Esophagus muscularis mucosa (tissue), 4 donors: ENCODE measurements at regions not wholly inside any gene's neighbourhood (a gene's known extent, or its start where the extent isn't known, plus 50 kb on each side); places are given as distances from the start of the nearest gene placed in this dataset.

ENCODE experiments used
- DNase-seq: peaks from one replicate; pipeline ENCODE4 v3.0.0-alpha.2; 2017; ENCODE audit errors: extremely low spot score
- H3K27ac ChIP-seq, 4 donors: fragments of 200-600 bp; sonication (generic); replicated peaks in 1 of 4; 1 replicate in 3 of 4; 2 replicates in 1 of 4; pipeline ENCODE4 v1.5.1; 2016 to 2019; ENCODE audit warnings: mild to moderate bottlenecking in 1 of 4
- H3K27me3 ChIP-seq, 4 donors: fragments of 200-600 bp; sonication (generic); one replicate each; pipeline versions ENCODE4 v1.5.1 to v1.6.0; 2016 to 2019
- H3K36me3 ChIP-seq, 4 donors: fragments of 200-600 bp; sonication (generic); one replicate each; pipeline ENCODE4 v1.5.1; 2016 to 2019
- H3K4me1 ChIP-seq, 4 donors: fragments of 200-600 bp; sonication (generic); one replicate each; pipeline ENCODE4 v1.5.1; 2016 to 2019
- H3K4me3 ChIP-seq, 4 donors: fragments of 200-600 bp; sonication (generic); 1 replicate in 2 of 4; 2 replicates in 2 of 4; pipeline ENCODE4 v1.5.1; 2016 to 2019; ENCODE audit warnings: mild to moderate bottlenecking in 4 of 4, moderate library complexity in 1 of 4
- H3K9me3 ChIP-seq, 4 donors: fragments of 200-600 bp; sonication (generic); 1 replicate in 3 of 4; 2 replicates in 1 of 4; pipeline ENCODE4 v1.5.1; 2016 to 2019
- EP300 ChIP-seq: sonication (generic); formaldehyde crosslinking; IDR thresholded peaks from one replicate; pipeline ENCODE4 v1.6.1; 2017; ENCODE audit warnings: antibody characterized with exemption
- POLR2A ChIP-seq: fragments of 450-650 bp; IDR thresholded peaks from one replicate; pipeline ENCODE4 v1.6.1; 2017; ENCODE audit warnings: antibody characterized with exemption, moderate library complexity, mild to moderate bottlenecking, low read depth
- POLR2AphosphoS5 ChIP-seq, 2 donors: sonication (generic); formaldehyde crosslinking; IDR thresholded peaks; one replicate each; pipeline ENCODE4 v1.6.1; 2017; ENCODE audit warnings: antibody characterized with exemption in 2 of 2
- WGBS: methylation state at CpG from one replicate; pipeline ENCODE4 v1.1.5; 2018; 5-methylcytosine and 5-hydroxymethylcytosine counted together
- intact Hi-C: fragments of 100-400 bp; cut with DNase I; formaldehyde crosslinking; loops from one replicate; pipeline ENCODE4 v1.15.1; 2023
- TF ChIP-seq, protein P1 (sequence below), 3 experiments: fragments of 200-600 bp in 2 of 3; fragments of 450-650 bp in 1 of 3; sonication (generic) in 2 of 3; IDR thresholded peaks; one replicate each; pipeline ENCODE4 v1.5.1; 2017 to 2019; ENCODE audit warnings: antibody characterized with exemption in 3 of 3, mild to moderate bottlenecking in 2 of 3, moderate library complexity in 1 of 3

DNA sequence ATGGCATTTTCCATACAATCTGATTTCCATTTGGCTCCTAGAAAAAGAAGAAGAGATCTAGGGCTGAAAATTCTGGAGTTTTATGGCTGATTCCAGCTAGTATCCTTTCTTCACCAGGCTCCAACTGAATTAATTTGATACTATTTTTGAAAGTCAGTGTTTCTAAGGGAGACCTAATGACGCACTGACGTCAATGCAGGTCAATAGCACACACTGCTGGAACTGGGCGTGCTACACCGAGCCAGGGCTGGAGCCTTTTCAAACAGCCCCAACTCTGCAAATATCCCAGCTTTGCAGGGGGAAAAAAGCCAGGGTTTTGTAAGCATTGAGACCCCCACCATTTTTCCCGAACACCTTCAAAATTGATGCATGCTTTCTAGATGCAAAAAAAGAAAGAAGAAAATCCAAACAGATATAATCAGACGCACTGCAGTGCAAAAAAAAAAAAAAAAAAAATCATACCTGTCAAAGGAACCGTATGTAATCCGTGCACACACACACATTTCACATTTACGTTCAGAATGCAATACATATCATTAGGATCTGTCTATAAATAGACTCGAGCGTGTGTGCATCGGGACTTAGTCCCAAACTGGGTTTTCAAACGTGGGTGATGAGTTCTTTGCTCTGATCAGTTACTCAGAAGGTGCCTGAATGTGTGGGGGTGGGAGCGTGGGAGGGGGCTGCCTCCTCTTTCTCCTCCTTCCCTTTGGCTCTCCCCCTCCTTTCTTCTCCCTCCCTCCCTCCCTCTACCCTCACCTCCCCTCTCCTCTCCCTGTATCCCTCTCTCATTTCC, 124.5 kb upstream of the HSD17B12 start:
- intact Hi-C loops = no loop called here
- H3K27me3 ChIP-seq = peaks cover 0 to 92% (median 8%) of the 10 kb centered on the region in 4 donors
- no peak for DNase-seq

DNA sequence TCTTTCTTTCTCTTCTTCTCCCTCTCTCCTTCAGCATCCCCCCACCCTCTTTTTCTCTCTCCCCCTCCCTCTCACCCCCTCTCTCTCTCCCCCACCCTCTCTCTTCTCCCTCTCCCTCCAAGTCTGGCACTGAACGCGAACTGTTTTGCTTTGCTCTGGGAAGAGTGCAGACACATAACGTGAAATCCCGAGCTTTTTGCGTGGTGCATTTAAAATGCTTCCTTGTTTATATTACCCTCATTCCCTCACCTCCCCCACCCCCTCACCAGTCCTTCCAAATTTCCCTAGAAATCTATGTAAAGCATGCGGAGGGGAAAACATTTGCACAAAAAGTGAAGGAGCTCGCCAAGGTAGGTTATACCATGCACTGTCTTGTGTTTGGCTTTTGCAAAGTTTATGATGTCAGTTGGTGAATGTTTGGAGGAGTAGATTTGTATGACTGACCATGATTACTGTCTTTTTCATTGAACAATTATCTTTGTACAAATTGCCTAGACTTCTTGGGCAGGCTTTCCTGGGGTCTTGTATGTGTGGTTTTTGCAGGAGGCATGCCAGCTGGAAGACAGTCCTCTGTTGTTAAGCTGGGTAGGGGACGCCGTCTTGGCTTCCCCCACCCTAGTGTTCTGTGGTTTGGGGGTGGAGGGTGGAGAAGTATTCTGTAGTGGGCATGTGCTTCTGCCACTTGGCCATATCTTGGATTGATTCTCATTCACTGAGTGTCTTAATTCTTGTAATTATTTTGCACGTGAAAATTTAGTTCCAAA, 123.7 kb upstream of the HSD17B12 start:
- TF ChIP-seq EP300 (no peak), POLR2AphosphoS5 (IDR thresholded peaks at IDR 0.05) (no peak), POLR2A (no peak)
- TF ChIP-seq, protein P1, sequence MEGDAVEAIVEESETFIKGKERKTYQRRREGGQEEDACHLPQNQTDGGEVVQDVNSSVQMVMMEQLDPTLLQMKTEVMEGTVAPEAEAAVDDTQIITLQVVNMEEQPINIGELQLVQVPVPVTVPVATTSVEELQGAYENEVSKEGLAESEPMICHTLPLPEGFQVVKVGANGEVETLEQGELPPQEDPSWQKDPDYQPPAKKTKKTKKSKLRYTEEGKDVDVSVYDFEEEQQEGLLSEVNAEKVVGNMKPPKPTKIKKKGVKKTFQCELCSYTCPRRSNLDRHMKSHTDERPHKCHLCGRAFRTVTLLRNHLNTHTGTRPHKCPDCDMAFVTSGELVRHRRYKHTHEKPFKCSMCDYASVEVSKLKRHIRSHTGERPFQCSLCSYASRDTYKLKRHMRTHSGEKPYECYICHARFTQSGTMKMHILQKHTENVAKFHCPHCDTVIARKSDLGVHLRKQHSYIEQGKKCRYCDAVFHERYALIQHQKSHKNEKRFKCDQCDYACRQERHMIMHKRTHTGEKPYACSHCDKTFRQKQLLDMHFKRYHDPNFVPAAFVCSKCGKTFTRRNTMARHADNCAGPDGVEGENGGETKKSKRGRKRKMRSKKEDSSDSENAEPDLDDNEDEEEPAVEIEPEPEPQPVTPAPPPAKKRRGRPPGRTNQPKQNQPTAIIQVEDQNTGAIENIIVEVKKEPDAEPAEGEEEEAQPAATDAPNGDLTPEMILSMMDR (IDR thresholded peaks at IDR 0.05) = no peak
- H3K4me1 ChIP-seq = peaks cover 25 to 37% (median 28%) of the 10 kb centered on the region in 4 donors
- intact Hi-C loops = no loop called here
- no peak overlapping the region for H3K27ac ChIP-seq
- H3K9me3 ChIP-seq = no peaks in the 10 kb centered on the region
- WGBS = 3% methylated on average over 10 of the region's 10 CpGs
- H3K36me3 ChIP-seq = no peaks in the 10 kb centered on the region
- H3K4me3 ChIP-seq = no peak overlapping the region
- H3K27me3 ChIP-seq = peaks cover 0 to 92% (median 8%) of the 10 kb centered on the region in 4 donors
- no peak for DNase-seq

More for the DNA sequence above, 124.5 kb upstream of the HSD17B12 start:
- Histone ChIP-seq H3K27ac (peak overlapping the region in 2 of 4 donors; percentile 17 to 19), H3K36me3 (no peaks in the 10 kb centered on the region), H3K9me3 (no peaks in the 10 kb centered on the region), H3K4me1 (peaks cover 25 to 37% (median 28%) of the 10 kb centered on the region in 4 donors), H3K4me3 (peak overlapping the region in 1 of 4 donors; percentile 14)
- TF ChIP-seq, protein P1 (IDR thresholded peaks at IDR 0.05) = no peak
- TF ChIP-seq POLR2A (no peak), EP300 (no peak), POLR2AphosphoS5 (IDR thresholded peaks at IDR 0.05) (no peak)
- 8% methylated on average over 14 of the region's 14 CpGs for WGBS

DNA sequence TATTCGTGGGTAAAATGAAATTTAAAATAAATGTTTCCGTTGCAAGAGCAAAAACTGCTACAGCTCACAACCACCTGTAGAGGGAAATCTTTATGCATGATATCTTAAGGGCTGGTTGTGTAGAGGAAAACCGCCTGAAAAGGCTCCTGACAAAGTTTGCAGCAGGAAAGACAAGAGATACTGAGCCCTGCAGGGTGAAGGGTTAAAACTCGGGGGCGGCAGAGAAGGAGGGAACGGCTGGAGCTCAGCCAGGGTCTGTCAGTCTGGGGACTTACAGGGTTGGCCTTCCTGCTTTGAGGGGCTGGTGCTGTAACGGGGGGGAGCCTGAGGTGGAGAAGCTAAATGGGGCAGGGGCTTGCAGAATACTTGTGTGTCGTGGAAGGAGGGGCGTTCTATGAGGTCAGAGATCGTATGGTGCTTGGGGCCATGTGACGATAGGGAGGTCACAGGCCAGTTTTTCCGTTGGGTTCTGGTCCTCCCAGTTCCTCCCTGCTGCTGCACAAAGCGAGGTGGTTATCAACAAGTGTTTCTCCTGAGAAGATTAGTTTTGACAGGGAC, 122.9 kb upstream of the HSD17B12 start:
- no peaks in the 10 kb centered on the region for H3K36me3 ChIP-seq
- 3% methylated on average over 13 of the region's 13 CpGs for WGBS
- no peak overlapping the region for H3K4me3 ChIP-seq
- DNase-seq = no peak
- TF ChIP-seq, protein P1 (IDR thresholded peaks at IDR 0.05) = peak; percentile 13 to 25 (median 15)
- no peak for TF ChIP-seq POLR2AphosphoS5 (IDR thresholded peaks at IDR 0.05)
- intact Hi-C loops = no loop called here
- H3K27me3 ChIP-seq = peaks cover 0 to 86% (median 8%) of the 10 kb centered on the region in 4 donors
- peaks cover 25 to 37% (median 28%) of the 10 kb centered on the region in 4 donors for H3K4me1 ChIP-seq
- no peaks in the 10 kb centered on the region for H3K9me3 ChIP-seq
- H3K27ac ChIP-seq = no peak overlapping the region

DNA sequence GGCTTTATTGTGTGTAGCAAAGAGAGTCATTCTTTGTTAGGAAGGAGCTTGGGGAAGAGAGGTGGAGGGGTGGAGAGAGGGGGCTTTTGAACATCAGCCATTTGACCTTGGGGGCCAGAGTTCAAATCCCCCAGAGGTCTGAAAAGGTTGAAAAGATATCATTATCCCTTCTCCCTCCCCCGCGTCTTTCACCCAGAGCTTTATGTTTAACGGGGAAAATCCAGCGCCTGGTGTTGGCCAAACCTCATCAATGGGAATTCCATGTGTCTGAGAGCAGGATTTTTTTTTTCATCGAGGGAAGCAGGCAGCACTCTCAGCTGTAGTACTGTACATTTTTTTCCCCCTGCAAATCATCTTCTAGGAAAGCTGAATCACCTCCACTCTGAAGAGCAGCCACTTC, 122.4 kb upstream of the HSD17B12 start:
- WGBS = 19% methylated on average over 5 of the region's 5 CpGs
- intact Hi-C loops = no loop called here

More for the DNA sequence above, 122.4 kb upstream of the HSD17B12 start:
- no peak for DNase-seq
- no peak overlapping the region for H3K4me3 ChIP-seq
- H3K9me3 ChIP-seq = no peaks in the 10 kb centered on the region
- no peaks in the 10 kb centered on the region for H3K36me3 ChIP-seq
- peaks cover 25 to 37% (median 28%) of the 10 kb centered on the region in 4 donors for H3K4me1 ChIP-seq
- peaks cover 0 to 86% (median 8%) of the 10 kb centered on the region in 4 donors for H3K27me3 ChIP-seq
- no peak overlapping the region for H3K27ac ChIP-seq
- TF ChIP-seq, protein P1 (IDR thresholded peaks at IDR 0.05) = no peak
- TF ChIP-seq POLR2A (no peak), POLR2AphosphoS5 (IDR thresholded peaks at IDR 0.05) (no peak), EP300 (no peak)
